ENCODE measurements at regions not wholly inside any gene's neighbourhood (a gene's known extent, or its start where the extent isn't known, plus 50 kb on each side); places are given as distances from the start of the nearest gene placed in this dataset.
"Not testable (repeated sequence)": the region's sequence is repeated elsewhere in the genome, so short reads cannot be mapped to it uniquely, and the experiment has no call there.

GRCh38 chrX:150125045-150125444 lies 186.8 kb upstream of the EOLA2 start:
- not testable (repeated sequence) for DNase-seq (ENCODE audit: low read depth)

GRCh38 chrX:150127216-150127615 lies 188.9 kb upstream of the EOLA2 start:
- no peak for DNase-seq (ENCODE audit: low read depth)

GRCh38 chrX:150143721-150144440 lies 205.6 kb upstream of the EOLA2 start:
- DNase-seq (ENCODE audit: low read depth): no peak

GRCh38 chrX:150146271-150146896 lies 208.1 kb upstream of the EOLA2 start:
- DNase-seq (ENCODE audit: low read depth): peak; percentile 15

- peak; percentile 17 for DNase-seq (ENCODE audit: low read depth)
Measured at GRCh38 chrX:150148749-150149672, 210.7 kb upstream of the EOLA2 start.

GRCh38 chrX:150150076-150150779 lies 211.9 kb upstream of the EOLA2 start:
- DNase-seq (ENCODE audit: low read depth): no peak

GRCh38 chrX:150150780-150151125 lies 212.4 kb upstream of the MAMLD1 start:
- no peak for DNase-seq (ENCODE audit: low read depth)

- DNase-seq (ENCODE audit: low read depth): no peak
Measured at GRCh38 chrX:150152036-150152435, 211.1 kb upstream of the MAMLD1 start.

GRCh38 chrX:150152546-150152945 lies 210.6 kb upstream of the MAMLD1 start:
- no peak for DNase-seq (ENCODE audit: low read depth)

- DNase-seq (ENCODE audit: low read depth): peak; percentile 66
Measured at GRCh38 chrX:150155436-150156035, 207.6 kb upstream of the MAMLD1 start.

GRCh38 chrX:150156615-150157014 lies 206.5 kb upstream of the MAMLD1 start:
- DNase-seq (ENCODE audit: low read depth): no peak

GRCh38 chrX:150157291-150157690 lies 205.8 kb upstream of the MAMLD1 start:
- no peak for DNase-seq (ENCODE audit: low read depth)

GRCh38 chrX:150158554-150159332 lies 204.4 kb upstream of the MAMLD1 start:
- DNase-seq (ENCODE audit: low read depth): no peak

- no peak for DNase-seq (ENCODE audit: low read depth)
Measured at GRCh38 chrX:150159537-150159936, 203.6 kb upstream of the MAMLD1 start.

GRCh38 chrX:150160656-150161055 lies 202.5 kb upstream of the MAMLD1 start:
- no peak for DNase-seq (ENCODE audit: low read depth)

GRCh38 chrX:150161193-150161592 lies 201.9 kb upstream of the MAMLD1 start:
- no peak for DNase-seq (ENCODE audit: low read depth)

GRCh38 chrX:150162141-150162540 lies 201.0 kb upstream of the MAMLD1 start:
- peak; percentile 29 for DNase-seq (ENCODE audit: low read depth)

- DNase-seq (ENCODE audit: low read depth): no peak
Measured at GRCh38 chrX:150163221-150163930, 199.7 kb upstream of the MAMLD1 start.

- no peak for DNase-seq (ENCODE audit: low read depth)
Measured at GRCh38 chrX:150163956-150164726, 199.0 kb upstream of the MAMLD1 start.

All from Daoy (cell line).